Lung (tissue), 11 donors: ENCODE measurements at regions not wholly inside any gene's neighbourhood (a gene's known extent, or its start where the extent isn't known, plus 50 kb on each side); places are given as distances from the start of the nearest gene placed in this dataset.

Experiments
- ATAC-seq: fragments of 200-7000 bp; cut with Tn5 transposase; one replicate; pipeline ENCODE4 v1.9.1; 2020; ENCODE audit warnings: moderate number of reproducible peaks; ENCODE audit not compliant: insufficient read depth, low FRiP score
- DNase-seq, 3 donors: peaks; one replicate each; pipeline ENCODE4 v3.0.0-alpha.2; 2013 to 2017
- H3K27ac ChIP-seq, 2 donors: one replicate each; pipeline ENCODE4 v1.5.1; 2013; ENCODE audit warnings: mild to moderate bottlenecking in 2 of 2, moderate library complexity in 2 of 2, control low read depth in 1 of 2, inconsistent platforms in 1 of 2, low read depth in 1 of 2, low read length in 1 of 2
- H3K27me3 ChIP-seq, 3 donors: one replicate each; pipeline ENCODE4 v1.5.1; 2013; ENCODE audit warnings: low read length in 2 of 3; ENCODE audit not compliant: control insufficient read depth in 3 of 3, insufficient read depth in 3 of 3
- H3K36me3 ChIP-seq, 4 donors: one replicate each; pipeline ENCODE4 v1.5.1; 2013; ENCODE audit warnings: low read length in 4 of 4, mild to moderate bottlenecking in 1 of 4, moderate library complexity in 1 of 4; ENCODE audit not compliant: control insufficient read depth in 4 of 4, insufficient read depth in 4 of 4
- H3K4me1 ChIP-seq, 5 donors: one replicate each; pipeline ENCODE4 v1.5.1; 2013; ENCODE audit warnings: low read length in 5 of 5, mild to moderate bottlenecking in 2 of 5, moderate library complexity in 1 of 5; ENCODE audit not compliant: control insufficient read depth in 5 of 5, insufficient read depth in 5 of 5
- H3K4me3 ChIP-seq: one replicate; pipeline ENCODE4 v1.5.1; 2013; ENCODE audit warnings: mild to moderate bottlenecking, control low read depth, moderate library complexity
- H3K9ac ChIP-seq, 2 donors: one replicate each; pipeline ENCODE4 v1.5.1; 2013; ENCODE audit warnings: low read length in 2 of 2, control low read depth in 1 of 2; ENCODE audit not compliant: insufficient read depth in 1 of 2
- H3K9me3 ChIP-seq, 4 donors: one replicate each; pipeline ENCODE4 v1.5.1; 2013; ENCODE audit warnings: low read length in 3 of 4, mild to moderate bottlenecking in 1 of 4, moderate library complexity in 1 of 4; ENCODE audit not compliant: control insufficient read depth in 4 of 4, insufficient read depth in 3 of 4
- WGBS, 2 donors: extraction: QIAGEN DNeasy Blood & Tissue Kit; methylation state at CpG; one replicate each; pipeline ENCODE4 v1.1.7; 2013; 5-methylcytosine and 5-hydroxymethylcytosine counted together
- TF ChIP-seq, protein P1 (sequence below): IDR thresholded peaks from 2 replicates; pipeline ENCODE4 v1.5.1; 2012; ENCODE audit warnings: mild to moderate bottlenecking; ENCODE audit errors: control extremely low read depth, extremely low read depth
- donor health status: control.
- donor health status: control.
- donor health status: Bipolar disorder and iron deficiency.
- donor health status: healthy.
- donor health status: DM: yes; HTN: yes; CAD: no.

- no peaks in the 10 kb centered on the region for H3K36me3 ChIP-seq
- no peak overlapping the region for H3K27ac ChIP-seq
- no peak overlapping the region for H3K9ac ChIP-seq
- WGBS, 2 donors: 67% methylated on average over 2 of the region's 2 CpGs
- peaks cover 0 to 8% (median 0%) of the 10 kb centered on the region in 5 donors for H3K4me1 ChIP-seq
- no peak overlapping the region for H3K4me3 ChIP-seq
- DNase-seq: no peak
- no peak for ATAC-seq
- TF ChIP-seq, protein P1, sequence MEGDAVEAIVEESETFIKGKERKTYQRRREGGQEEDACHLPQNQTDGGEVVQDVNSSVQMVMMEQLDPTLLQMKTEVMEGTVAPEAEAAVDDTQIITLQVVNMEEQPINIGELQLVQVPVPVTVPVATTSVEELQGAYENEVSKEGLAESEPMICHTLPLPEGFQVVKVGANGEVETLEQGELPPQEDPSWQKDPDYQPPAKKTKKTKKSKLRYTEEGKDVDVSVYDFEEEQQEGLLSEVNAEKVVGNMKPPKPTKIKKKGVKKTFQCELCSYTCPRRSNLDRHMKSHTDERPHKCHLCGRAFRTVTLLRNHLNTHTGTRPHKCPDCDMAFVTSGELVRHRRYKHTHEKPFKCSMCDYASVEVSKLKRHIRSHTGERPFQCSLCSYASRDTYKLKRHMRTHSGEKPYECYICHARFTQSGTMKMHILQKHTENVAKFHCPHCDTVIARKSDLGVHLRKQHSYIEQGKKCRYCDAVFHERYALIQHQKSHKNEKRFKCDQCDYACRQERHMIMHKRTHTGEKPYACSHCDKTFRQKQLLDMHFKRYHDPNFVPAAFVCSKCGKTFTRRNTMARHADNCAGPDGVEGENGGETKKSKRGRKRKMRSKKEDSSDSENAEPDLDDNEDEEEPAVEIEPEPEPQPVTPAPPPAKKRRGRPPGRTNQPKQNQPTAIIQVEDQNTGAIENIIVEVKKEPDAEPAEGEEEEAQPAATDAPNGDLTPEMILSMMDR: no peak
- H3K27me3 ChIP-seq: no peaks in the 10 kb centered on the region
- no peaks in the 10 kb centered on the region for H3K9me3 ChIP-seq
These were observed 50.8 kb upstream of the MYLIP start for GRCh38 chr6:16078064-16078463.

DNA sequence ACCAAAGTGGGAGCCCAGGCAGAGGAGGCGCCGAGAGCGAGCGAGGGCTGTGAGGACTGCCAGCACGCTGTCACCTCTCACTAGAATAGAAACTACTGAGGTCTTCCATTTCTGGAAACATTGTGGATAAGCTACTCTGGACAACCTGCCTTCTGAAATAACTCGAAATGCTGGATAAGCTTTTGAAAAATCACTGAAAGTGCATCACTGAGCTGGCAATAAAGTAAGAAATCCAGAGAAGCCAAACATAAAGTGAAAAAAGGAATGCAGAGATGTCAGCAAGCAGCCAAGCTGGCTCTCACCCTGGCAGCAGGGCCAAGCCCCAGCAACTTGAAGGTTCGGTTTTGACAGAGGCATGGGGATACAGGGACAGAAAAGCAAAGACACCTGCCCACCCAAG is 59.2 kb upstream of the MYLIP start:
- peaks cover 0 to 2% (median 0%) of the 10 kb centered on the region in 4 donors for H3K9me3 ChIP-seq
- no peak for DNase-seq
- peaks cover 0 to 4% (median 0%) of the 10 kb centered on the region in 5 donors for H3K4me1 ChIP-seq
- H3K36me3 ChIP-seq: no peaks in the 10 kb centered on the region
- no peak overlapping the region for H3K27ac ChIP-seq
- TF ChIP-seq, protein P1: no peak
- H3K9ac ChIP-seq: no peak overlapping the region
- WGBS, 2 donors: 94 to 98% methylated on average over 7 of the region's 7 CpGs
- no peak for ATAC-seq
- H3K4me3 ChIP-seq: no peak overlapping the region
- H3K27me3 ChIP-seq: no peaks in the 10 kb centered on the region

DNA sequence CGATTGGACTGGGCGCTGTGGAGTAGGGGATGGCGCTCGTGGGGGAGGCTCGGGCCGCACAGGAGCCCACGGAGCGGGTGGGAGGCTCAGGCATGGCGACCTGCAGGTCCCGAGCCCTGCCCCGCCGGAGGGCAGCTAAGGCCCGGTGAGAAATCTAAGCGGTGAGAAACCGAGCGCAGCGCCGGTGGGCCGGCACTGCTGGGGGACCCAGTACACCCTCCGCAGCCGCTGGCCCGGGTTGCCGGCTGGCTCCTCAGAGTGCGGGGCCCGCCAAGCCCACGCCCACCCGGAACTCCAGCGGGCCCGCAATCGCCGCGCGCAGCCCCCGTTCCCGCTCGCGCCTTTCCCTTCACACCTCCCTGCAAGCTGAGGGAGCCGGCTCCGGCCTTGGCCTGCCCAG is 59.7 kb upstream of the MYLIP start:
- TF ChIP-seq, protein P1: no peak
- peaks cover 0 to 5% (median 0%) of the 10 kb centered on the region in 5 donors for H3K4me1 ChIP-seq
- no peak overlapping the region for H3K4me3 ChIP-seq
- peaks cover 0 to 2% (median 0%) of the 10 kb centered on the region in 4 donors for H3K9me3 ChIP-seq
- no peaks in the 10 kb centered on the region for H3K36me3 ChIP-seq
- 97 to 98% methylated on average over 35 to 39 of the region's 39 CpGs for WGBS, 2 donors
- no peak overlapping the region for H3K27ac ChIP-seq
- no peak overlapping the region for H3K9ac ChIP-seq
- DNase-seq: no peak
- H3K27me3 ChIP-seq: no peaks in the 10 kb centered on the region
- ATAC-seq: no peak

- no peak overlapping the region for H3K9ac ChIP-seq
- H3K4me3 ChIP-seq: no peak overlapping the region
- ATAC-seq (no peak), DNase-seq (no peak)
- 81 to 88% methylated on average over 3 of the region's 3 CpGs for WGBS, 2 donors
- peaks cover 0 to 2% (median 0%) of the 10 kb centered on the region in 4 donors for H3K9me3 ChIP-seq
- no peaks in the 10 kb centered on the region for H3K27me3 ChIP-seq
- no peak overlapping the region for H3K27ac ChIP-seq
- H3K36me3 ChIP-seq: no peaks in the 10 kb centered on the region
- peaks cover 0 to 5% (median 0%) of the 10 kb centered on the region in 5 donors for H3K4me1 ChIP-seq
- TF ChIP-seq, protein P1: no peak
These were observed 61.3 kb upstream of the MYLIP start for GRCh38 chr6:16067568-16067967.
